Spinal cord (tissue), 9 donors: ENCODE measurements at regions not wholly inside any gene's neighbourhood (a gene's known extent, or its start where the extent isn't known, plus 50 kb on each side); places are given as distances from the start of the nearest gene placed in this dataset.
A peak's percentile ranks its signal among the peaks of the same experiment; 100 is the strongest.

Experiments used
- DNase-seq, 6 donors: peaks; one replicate each; pipeline versions ENCODE4 v3.0.0 to v3.0.0-alpha.2; 2013 to 2015; ENCODE audit warnings: low spot score in 6 of 6, low read depth in 4 of 6
- H3K27ac ChIP-seq: one replicate; pipeline ENCODE4 v1.5.1; 2013; ENCODE audit warnings: low read depth, low read length, control low read depth
- H3K27me3 ChIP-seq: one replicate; pipeline ENCODE4 v1.6.1; 2013; ENCODE audit warnings: low read length; ENCODE audit not compliant: control insufficient read depth, insufficient read depth
- H3K36me3 ChIP-seq: one replicate; pipeline ENCODE4 v1.6.1; 2013; ENCODE audit warnings: low read length; ENCODE audit not compliant: control insufficient read depth, insufficient read depth
- H3K4me1 ChIP-seq: one replicate; pipeline ENCODE4 v1.6.1; 2013; ENCODE audit warnings: low read length; ENCODE audit not compliant: control insufficient read depth, insufficient read depth
- H3K4me3 ChIP-seq: one replicate; pipeline ENCODE4 v1.5.1; 2013; ENCODE audit warnings: low read depth, low read length, control low read depth
- H3K9me3 ChIP-seq: one replicate; pipeline ENCODE4 v1.6.1; 2013; ENCODE audit warnings: low read length; ENCODE audit not compliant: control insufficient read depth, insufficient read depth
- WGBS: methylation state at CpG from one replicate; pipeline ENCODE4 v1.1.5; 2013; ENCODE audit warnings: missing lambda C conversion rate; ENCODE audit not compliant: insufficient coverage; 5-methylcytosine and 5-hydroxymethylcytosine counted together
- donor health status: healthy.

DNA sequence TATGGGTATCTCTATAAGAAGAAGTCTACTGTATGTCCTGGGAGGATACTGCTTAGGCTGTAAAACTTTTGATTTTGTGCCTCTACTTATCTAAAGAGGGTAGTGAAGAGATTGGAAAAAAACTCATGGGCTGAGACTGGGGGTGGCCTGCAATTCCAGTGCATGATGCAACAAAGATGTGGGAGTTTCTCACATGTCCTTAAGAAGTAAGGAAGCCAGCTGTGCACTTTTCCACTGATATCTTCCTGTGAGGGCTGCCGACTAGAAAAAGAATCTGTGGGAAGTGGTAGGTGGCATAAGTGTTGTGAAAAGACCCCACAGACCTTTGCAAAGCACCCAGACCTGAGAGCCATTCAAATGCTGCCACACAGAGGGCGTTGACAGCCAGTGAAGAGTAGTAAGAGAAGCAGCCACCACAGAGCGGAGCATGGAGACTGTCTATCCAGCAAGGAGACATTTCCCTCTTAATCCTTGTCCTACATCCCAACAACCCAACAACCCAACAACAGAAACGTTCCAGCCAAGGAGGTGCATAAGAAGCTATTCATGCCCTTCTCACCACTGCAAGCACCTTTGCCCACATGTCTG is 65.1 kb downstream of the PFDN4 start:
- H3K36me3 ChIP-seq = no peaks in the 10 kb centered on the region
- H3K9me3 ChIP-seq = no peaks in the 10 kb centered on the region
- DNase-seq = no peak
- WGBS = no CpG with 5 or more reads among the region's 4 CpGs
- no peak overlapping the region for H3K27ac ChIP-seq
- no peaks in the 10 kb centered on the region for H3K27me3 ChIP-seq
- H3K4me3 ChIP-seq = no peak overlapping the region
- no peaks in the 10 kb centered on the region for H3K4me1 ChIP-seq

DNA sequence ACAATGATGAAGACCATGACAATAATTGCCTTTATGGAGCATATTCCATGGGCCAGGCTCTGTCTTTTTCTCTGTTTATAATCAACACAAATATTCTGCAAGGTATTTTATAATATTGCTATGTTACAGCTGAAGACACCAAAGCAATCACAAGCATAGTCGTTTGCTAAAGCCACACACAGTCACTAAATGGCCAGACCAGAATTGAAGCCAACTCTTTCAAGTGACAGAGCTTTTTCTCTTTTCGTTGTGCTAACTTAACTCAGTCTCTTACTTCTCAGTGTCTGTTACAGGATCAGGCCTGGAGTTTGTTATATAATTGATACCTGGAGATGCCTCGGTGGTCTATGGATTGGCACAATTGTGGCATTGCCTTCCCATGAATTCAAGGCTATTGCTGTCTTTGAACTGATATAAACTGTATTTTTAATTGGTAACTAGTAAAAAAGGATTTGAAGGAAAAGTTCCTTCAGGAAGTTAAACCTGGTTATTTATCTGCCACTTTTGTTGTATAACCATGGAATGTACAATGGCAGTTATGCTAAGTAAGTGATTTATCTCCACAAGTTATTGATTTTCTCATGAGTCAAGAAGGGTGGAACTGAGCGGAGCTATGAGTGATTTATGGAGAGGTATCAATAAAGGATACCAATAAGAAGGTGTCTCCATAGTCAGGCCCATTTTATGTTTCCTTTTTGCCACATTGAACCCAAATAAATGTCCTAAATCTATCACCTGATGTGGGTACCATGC is 67.6 kb downstream of the PFDN4 start:
- H3K27ac ChIP-seq = no peak overlapping the region
- H3K4me1 ChIP-seq = no peaks in the 10 kb centered on the region
- H3K9me3 ChIP-seq = no peaks in the 10 kb centered on the region
- no peaks in the 10 kb centered on the region for H3K27me3 ChIP-seq
- no peak for DNase-seq
- H3K4me3 ChIP-seq = no peak overlapping the region
- H3K36me3 ChIP-seq = no peaks in the 10 kb centered on the region
- WGBS = 89% methylated on average over 1 of the region's 4 CpGs

DNA sequence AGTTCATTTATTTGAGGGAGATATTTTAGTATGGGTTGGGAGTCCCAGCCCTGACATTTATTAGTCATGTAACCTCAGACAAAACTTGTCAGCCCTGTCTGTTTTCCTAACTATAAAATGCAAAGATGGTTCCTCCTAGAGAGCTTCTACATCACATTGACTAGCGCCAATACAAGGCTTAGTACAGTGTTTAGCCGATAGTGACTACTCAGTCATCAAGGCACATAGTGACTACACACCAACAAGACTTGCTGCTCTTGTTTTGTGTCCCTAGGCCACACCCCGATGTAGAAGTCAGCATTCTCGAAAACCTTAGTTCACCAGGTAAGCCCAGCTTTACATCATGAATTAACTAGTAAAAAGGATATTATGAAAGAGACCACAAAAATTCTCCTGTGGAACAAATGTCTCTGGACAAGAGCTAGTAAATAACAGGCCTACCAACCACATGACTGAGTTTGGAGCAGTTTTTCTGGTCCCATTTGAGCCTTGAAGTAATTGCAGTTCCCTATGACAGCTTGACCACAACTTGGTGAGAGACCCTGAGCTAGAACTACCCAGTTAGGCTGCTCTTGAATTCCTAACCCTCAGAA is 68.8 kb downstream of the PFDN4 start:
- H3K27ac ChIP-seq = no peak overlapping the region
- no peak for DNase-seq
- no peaks in the 10 kb centered on the region for H3K4me1 ChIP-seq
- no peaks in the 10 kb centered on the region for H3K27me3 ChIP-seq
- H3K36me3 ChIP-seq = no peaks in the 10 kb centered on the region
- H3K9me3 ChIP-seq = no peaks in the 10 kb centered on the region
- no peak overlapping the region for H3K4me3 ChIP-seq
- 92% methylated on average over 2 of the region's 4 CpGs for WGBS

DNA sequence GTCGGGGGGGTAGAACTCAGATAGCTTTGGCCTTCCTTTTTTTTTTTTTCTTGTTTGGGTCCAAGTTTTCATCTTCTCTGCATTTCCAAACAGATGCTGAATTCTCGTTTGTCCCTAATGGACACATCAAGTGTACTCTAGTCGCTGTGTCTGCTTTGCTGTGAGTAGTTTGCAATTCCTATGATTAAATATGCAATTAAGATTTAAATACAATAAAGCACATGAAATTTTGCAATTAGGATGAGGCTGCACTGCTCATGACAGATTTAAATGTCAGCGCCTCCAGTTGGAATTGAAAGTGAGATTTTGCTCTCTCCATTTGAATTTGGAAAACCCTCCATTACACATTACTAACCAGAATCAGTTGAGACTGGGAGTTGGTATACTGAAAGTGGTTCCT is 70.4 kb downstream of the PFDN4 start:
- Histone ChIP-seq H3K27me3 (no peaks in the 10 kb centered on the region), H3K9me3 (no peaks in the 10 kb centered on the region), H3K4me3 (no peak overlapping the region), H3K36me3 (no peaks in the 10 kb centered on the region), H3K4me1 (no peaks in the 10 kb centered on the region), H3K27ac (no peak overlapping the region)
- no CpG with 5 or more reads among the region's 4 CpGs for WGBS
- peak in 1 of 6 donors; percentile 84 for DNase-seq

DNA sequence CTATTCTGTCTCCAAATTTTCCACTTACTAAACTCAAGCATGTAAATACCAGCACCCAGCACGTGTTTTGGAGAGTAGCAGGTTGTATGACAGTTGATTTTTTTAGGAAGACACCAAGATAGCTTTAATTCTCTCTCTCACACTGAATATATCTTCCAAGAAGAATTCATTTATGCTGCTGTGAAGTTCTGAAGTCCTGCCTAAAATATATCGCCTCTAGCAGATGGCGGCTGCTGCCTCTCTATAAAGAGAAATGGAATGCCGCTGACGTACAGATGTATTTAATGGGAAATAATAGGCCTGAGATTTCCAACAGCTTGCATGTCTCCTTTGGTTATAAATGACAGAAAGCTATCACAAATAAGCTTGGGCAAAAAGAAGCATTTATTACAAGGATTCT is 74.7 kb downstream of the PFDN4 start:
- Histone ChIP-seq H3K9me3 (no peaks in the 10 kb centered on the region), H3K27me3 (no peaks in the 10 kb centered on the region), H3K36me3 (no peaks in the 10 kb centered on the region), H3K27ac (no peak overlapping the region), H3K4me3 (no peak overlapping the region), H3K4me1 (no peaks in the 10 kb centered on the region)
- WGBS = no CpG with 5 or more reads among the region's 5 CpGs
- peak in 2 of 6 donors; percentile 60 for DNase-seq

DNA sequence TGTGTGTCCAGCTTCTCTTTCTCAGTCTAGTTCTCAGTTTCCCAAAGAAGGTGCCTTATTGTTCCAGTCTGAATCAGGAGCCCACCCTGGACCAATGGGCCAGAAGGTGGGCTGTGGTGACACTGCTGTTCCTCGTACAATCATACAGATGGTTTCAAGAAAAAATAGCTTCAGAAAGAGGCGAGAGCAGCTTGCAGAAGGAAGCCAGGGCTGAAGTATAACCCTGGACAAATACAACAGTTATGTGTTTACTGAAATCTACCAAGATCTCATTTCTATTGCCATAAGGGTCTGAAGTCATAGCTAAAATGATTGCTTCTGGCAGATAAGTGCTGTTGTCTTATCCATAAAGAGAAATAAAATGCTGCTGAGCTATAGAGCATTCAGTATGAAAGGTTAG is 75.4 kb downstream of the PFDN4 start:
- H3K27ac ChIP-seq = no peak overlapping the region
- no peak for DNase-seq
- H3K9me3 ChIP-seq = no peaks in the 10 kb centered on the region
- H3K27me3 ChIP-seq = no peaks in the 10 kb centered on the region
- H3K36me3 ChIP-seq = no peaks in the 10 kb centered on the region
- no peaks in the 10 kb centered on the region for H3K4me1 ChIP-seq
- no peak overlapping the region for H3K4me3 ChIP-seq
- WGBS = no CpG with 5 or more reads among the region's 2 CpGs

DNA sequence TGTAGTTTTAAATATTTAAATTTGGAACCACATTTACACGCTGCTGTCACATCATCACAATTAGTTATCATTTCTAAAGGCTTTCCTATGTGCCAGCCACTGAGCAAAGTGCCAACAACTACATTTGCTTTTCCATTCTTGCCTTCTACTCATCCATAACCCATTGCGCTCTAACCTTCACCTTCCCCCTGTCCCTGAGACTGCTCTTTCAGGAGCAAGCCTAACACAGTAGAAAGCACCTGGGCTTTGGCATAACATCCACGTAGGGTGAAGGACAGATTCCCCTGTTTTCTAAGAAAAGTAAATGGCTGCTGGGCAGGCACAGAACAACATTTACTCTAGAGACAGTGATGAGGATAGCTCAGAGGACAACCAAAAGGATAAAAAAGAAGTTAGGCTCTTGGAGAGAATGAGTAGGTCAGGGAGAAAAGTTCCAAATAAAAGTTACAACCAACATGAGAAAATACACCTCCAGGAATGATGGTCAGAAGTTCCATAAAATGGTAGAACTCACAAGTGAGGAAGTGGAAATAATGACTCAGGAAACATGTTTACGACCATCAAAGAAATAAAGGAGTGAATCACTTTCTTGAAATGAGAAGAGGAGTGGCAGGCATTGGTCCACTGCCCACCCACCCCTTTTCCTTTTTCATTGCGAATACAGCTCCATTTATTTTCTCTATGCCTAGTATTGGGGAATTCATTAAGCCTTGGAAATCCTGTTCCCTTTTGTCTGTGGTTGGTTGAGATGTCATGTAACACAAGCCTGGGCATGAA is 77.2 kb downstream of the PFDN4 start:
- WGBS = 83% methylated on average over 2 of the region's 5 CpGs
- no peaks in the 10 kb centered on the region for H3K27me3 ChIP-seq
- H3K9me3 ChIP-seq = no peaks in the 10 kb centered on the region
- no peak overlapping the region for H3K27ac ChIP-seq
- no peak overlapping the region for H3K4me3 ChIP-seq
- no peaks in the 10 kb centered on the region for H3K36me3 ChIP-seq
- DNase-seq = no peak
- no peaks in the 10 kb centered on the region for H3K4me1 ChIP-seq

DNA sequence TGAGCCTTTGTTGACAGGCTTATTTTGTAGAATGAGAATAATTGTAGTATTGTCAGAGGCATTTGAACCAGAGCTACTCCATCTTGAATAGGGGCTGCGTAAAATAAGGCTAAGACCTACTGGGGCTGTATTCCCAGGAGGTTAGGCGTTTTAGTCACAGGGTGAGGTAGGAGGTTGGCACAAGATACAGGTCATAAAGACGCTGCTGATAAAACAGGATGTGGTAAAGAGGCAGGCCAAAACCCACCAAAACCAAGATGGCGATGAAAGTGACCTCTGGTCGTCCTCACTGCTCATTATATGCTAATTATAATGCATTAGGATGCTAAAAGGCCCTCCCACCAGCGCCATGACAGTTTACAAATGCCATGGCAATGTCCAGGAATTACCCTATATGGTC is 82.7 kb downstream of the PFDN4 start:
- Histone ChIP-seq H3K36me3 (no peaks in the 10 kb centered on the region), H3K9me3 (no peaks in the 10 kb centered on the region), H3K27ac (no peak overlapping the region), H3K27me3 (no peaks in the 10 kb centered on the region), H3K4me3 (no peak overlapping the region), H3K4me1 (no peaks in the 10 kb centered on the region)
- WGBS = 93% methylated on average over 3 of the region's 6 CpGs
- DNase-seq = no peak

DNA sequence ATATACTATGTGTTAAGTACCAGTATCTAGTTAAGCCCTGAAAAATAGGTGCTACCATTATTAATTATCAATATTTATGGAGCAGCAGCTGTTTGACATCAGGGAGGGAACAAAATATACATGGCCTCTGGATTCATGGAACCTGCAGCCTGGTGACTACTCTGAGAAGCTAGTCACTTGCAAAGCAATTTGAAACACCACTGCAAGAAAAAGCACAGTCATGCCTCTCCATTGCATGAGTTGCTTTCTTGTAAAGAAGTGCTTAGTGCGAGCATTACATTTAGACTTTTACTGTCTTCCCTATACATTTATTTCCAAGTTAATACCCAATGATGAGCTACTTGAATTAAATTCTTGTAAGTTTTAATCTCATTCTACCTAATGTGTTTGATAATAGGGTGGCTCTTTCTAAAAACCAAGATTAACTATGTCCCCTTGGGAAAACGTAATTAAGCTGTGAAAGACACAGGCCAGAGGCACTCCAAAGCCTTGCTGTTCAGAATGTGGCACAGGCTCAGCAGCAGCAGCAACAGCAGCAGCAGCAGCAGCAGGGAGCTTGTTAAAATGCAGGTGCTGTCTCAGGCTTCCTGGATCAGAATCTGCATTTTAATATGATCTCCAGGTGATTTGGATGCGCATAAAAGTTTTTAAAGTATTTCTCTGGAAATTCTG is 83.6 kb downstream of the PFDN4 start:
- H3K27me3 ChIP-seq = no peaks in the 10 kb centered on the region
- DNase-seq = peak in 4 of 6 donors; percentile 11 to 90 (median 38)
- H3K9me3 ChIP-seq = no peaks in the 10 kb centered on the region
- no peak overlapping the region for H3K27ac ChIP-seq
- H3K4me3 ChIP-seq = no peak overlapping the region
- H3K36me3 ChIP-seq = no peaks in the 10 kb centered on the region
- WGBS = 11% methylated on average over 1 of the region's 3 CpGs
- H3K4me1 ChIP-seq = no peaks in the 10 kb centered on the region
